ENCODE measurements at regions not wholly inside any gene's neighbourhood (a gene's known extent, or its start where the extent isn't known, plus 50 kb on each side); places are given as distances from the start of the nearest gene placed in this dataset.

GRCh38 chr5:160479220-160479619, 57.6 kb downstream of the PTTG1 start:
- no peak overlapping the region for H3K4me3 ChIP-seq (ENCODE audit: low read length)
- no peak overlapping the region for H3K27ac ChIP-seq (ENCODE audit: low read length)
- no peaks in the 10 kb centered on the region for H3K36me3 ChIP-seq (ENCODE audit: control insufficient read depth, insufficient read depth, low read length)
- H3K4me1 Mint-ChIP-seq, result peaks cover 16% of the 10 kb centered on the region in 2 donors
- ATAC-seq (no peak), DNase-seq (no peak)
- intact Hi-C loops (cut with micrococcal nuclease), result no loop called here
- peak overlapping the region in 1 of 2 donors; percentile 69 for H3K27ac Mint-ChIP-seq
- H3K4me3 Mint-ChIP-seq, result no peak overlapping the region
- H3K27me3 Mint-ChIP-seq (ENCODE audit: low read depth in 2 of 2), result no peaks in the 10 kb centered on the region
- TF ChIP-seq, protein P1, sequence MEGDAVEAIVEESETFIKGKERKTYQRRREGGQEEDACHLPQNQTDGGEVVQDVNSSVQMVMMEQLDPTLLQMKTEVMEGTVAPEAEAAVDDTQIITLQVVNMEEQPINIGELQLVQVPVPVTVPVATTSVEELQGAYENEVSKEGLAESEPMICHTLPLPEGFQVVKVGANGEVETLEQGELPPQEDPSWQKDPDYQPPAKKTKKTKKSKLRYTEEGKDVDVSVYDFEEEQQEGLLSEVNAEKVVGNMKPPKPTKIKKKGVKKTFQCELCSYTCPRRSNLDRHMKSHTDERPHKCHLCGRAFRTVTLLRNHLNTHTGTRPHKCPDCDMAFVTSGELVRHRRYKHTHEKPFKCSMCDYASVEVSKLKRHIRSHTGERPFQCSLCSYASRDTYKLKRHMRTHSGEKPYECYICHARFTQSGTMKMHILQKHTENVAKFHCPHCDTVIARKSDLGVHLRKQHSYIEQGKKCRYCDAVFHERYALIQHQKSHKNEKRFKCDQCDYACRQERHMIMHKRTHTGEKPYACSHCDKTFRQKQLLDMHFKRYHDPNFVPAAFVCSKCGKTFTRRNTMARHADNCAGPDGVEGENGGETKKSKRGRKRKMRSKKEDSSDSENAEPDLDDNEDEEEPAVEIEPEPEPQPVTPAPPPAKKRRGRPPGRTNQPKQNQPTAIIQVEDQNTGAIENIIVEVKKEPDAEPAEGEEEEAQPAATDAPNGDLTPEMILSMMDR (IDR thresholded peaks at IDR 0.05), result no peak
- 82% methylated on average over 3 of the region's 3 CpGs for WGBS (ENCODE audit: insufficient coverage)
- H3K9me3 Mint-ChIP-seq, result no peaks in the 10 kb centered on the region
- H3K9me3 ChIP-seq (ENCODE audit: control insufficient read depth, insufficient read depth, low read length), result no peaks in the 10 kb centered on the region
- H3K36me3 Mint-ChIP-seq, result no peaks in the 10 kb centered on the region
- H3K27me3 ChIP-seq (ENCODE audit: control insufficient read depth, insufficient read depth, low read length), result no peaks in the 10 kb centered on the region
- peaks cover 9% of the 10 kb centered on the region for H3K4me1 ChIP-seq (ENCODE audit: control insufficient read depth, insufficient read depth, low read length)

- H3K27ac ChIP-seq (ENCODE audit: low read length), result no peak overlapping the region
- H3K4me3 Mint-ChIP-seq, result no peak overlapping the region
- peaks cover 16 to 23% of the 10 kb centered on the region in 2 donors for H3K4me1 Mint-ChIP-seq
These were observed 58.3 kb downstream of the PTTG1 start for GRCh38 chr5:160479926-160480325.

DNA sequence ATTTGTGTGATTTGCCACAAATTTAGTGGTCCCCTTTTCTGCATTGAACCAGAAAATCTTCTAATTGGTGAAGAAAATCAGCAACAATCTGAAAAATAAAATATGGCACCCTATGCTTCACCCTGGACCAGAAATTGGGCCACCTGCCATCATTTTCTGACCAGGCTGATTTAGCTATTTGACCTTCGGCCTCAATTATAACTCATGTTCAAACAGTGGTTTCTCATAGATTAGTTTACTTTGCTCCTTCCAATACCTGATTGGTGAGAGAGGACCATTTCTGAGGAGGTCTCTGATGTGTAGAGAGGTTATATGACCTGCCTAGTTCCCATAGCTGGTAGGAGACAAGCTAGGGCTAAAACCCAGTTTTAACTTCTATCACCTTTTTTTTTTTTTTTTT, 59.0 kb downstream of the PTTG1 start:
- WGBS (ENCODE audit: insufficient coverage), result 100% methylated on average over 1 of the region's 1 CpG
- DNase-seq, result no peak
- no peak overlapping the region for H3K27ac Mint-ChIP-seq

More at GRCh38 chr5:160479926-160480325, 58.3 kb downstream of the PTTG1 start:
- H3K27me3 Mint-ChIP-seq (ENCODE audit: low read depth in 2 of 2), result no peaks in the 10 kb centered on the region
- DNase-seq (no peak), ATAC-seq (no peak)
- no peaks in the 10 kb centered on the region for H3K9me3 Mint-ChIP-seq
- TF ChIP-seq, protein P1 (IDR thresholded peaks at IDR 0.05), result no peak
- 83% methylated on average over 7 of the region's 7 CpGs for WGBS (ENCODE audit: insufficient coverage)
- H3K36me3 Mint-ChIP-seq, result no peaks in the 10 kb centered on the region
- H3K27me3 ChIP-seq (ENCODE audit: control insufficient read depth, insufficient read depth, low read length), result no peaks in the 10 kb centered on the region
- H3K27ac Mint-ChIP-seq, result peak overlapping the region in 1 of 2 donors; percentile 69
- H3K4me1 ChIP-seq (ENCODE audit: control insufficient read depth, insufficient read depth, low read length), result peaks cover 10% of the 10 kb centered on the region
- no peaks in the 10 kb centered on the region for H3K36me3 ChIP-seq (ENCODE audit: control insufficient read depth, insufficient read depth, low read length)
- no peak overlapping the region for H3K4me3 ChIP-seq (ENCODE audit: low read length)
- intact Hi-C loops (cut with micrococcal nuclease), result no loop called here
- no peaks in the 10 kb centered on the region for H3K9me3 ChIP-seq (ENCODE audit: control insufficient read depth, insufficient read depth, low read length)

GRCh38 chr5:160484678-160485077, 63.0 kb downstream of the PTTG1 start:
- Mint-ChIP-seq H3K4me1 (peaks cover 19 to 33% of the 10 kb centered on the region in 2 donors), H3K27ac (no peak overlapping the region), H3K4me3 (no peak overlapping the region), H3K27me3 (ENCODE audit: low read depth in 2 of 2) (no peaks in the 10 kb centered on the region), H3K36me3 (no peaks in the 10 kb centered on the region), H3K9me3 (no peaks in the 10 kb centered on the region)
- Histone ChIP-seq H3K27ac (ENCODE audit: low read length) (no peak overlapping the region), H3K4me1 (ENCODE audit: control insufficient read depth, insufficient read depth, low read length) (peaks cover 16% of the 10 kb centered on the region), H3K4me3 (ENCODE audit: low read length) (no peak overlapping the region), H3K27me3 (ENCODE audit: control insufficient read depth, insufficient read depth, low read length) (no peaks in the 10 kb centered on the region), H3K9me3 (ENCODE audit: control insufficient read depth, insufficient read depth, low read length) (no peaks in the 10 kb centered on the region), H3K36me3 (ENCODE audit: control insufficient read depth, insufficient read depth, low read length) (peaks cover 5% of the 10 kb centered on the region)
- ATAC-seq (no peak), DNase-seq (no peak)
- TF ChIP-seq, protein P1 (IDR thresholded peaks at IDR 0.05), result no peak
- intact Hi-C loops (cut with micrococcal nuclease), result no loop called here
- WGBS (ENCODE audit: insufficient coverage), result 91% methylated on average over 2 of the region's 2 CpGs

More for the DNA sequence above, 59.0 kb downstream of the PTTG1 start:
- intact Hi-C loops (cut with micrococcal nuclease), result no loop called here
- Mint-ChIP-seq H3K4me1 (peaks cover 17 to 30% of the 10 kb centered on the region in 2 donors), H3K27me3 (ENCODE audit: low read depth in 2 of 2) (no peaks in the 10 kb centered on the region), H3K36me3 (no peaks in the 10 kb centered on the region), H3K9me3 (no peaks in the 10 kb centered on the region), H3K4me3 (no peak overlapping the region)
- no peaks in the 10 kb centered on the region for H3K27me3 ChIP-seq (ENCODE audit: control insufficient read depth, insufficient read depth, low read length)
- TF ChIP-seq, protein P1 (IDR thresholded peaks at IDR 0.05), result no peak
- peaks cover 15% of the 10 kb centered on the region for H3K4me1 ChIP-seq (ENCODE audit: control insufficient read depth, insufficient read depth, low read length)
- H3K4me3 ChIP-seq (ENCODE audit: low read length), result no peak overlapping the region
- H3K27ac ChIP-seq (ENCODE audit: low read length), result no peak overlapping the region
- no peaks in the 10 kb centered on the region for H3K9me3 ChIP-seq (ENCODE audit: control insufficient read depth, insufficient read depth, low read length)
- no peak for ATAC-seq
- peaks cover 1% of the 10 kb centered on the region for H3K36me3 ChIP-seq (ENCODE audit: control insufficient read depth, insufficient read depth, low read length)
